ENCODE measurements at regions not wholly inside any gene's neighbourhood (a gene's known extent, or its start where the extent isn't known, plus 50 kb on each side); places are given as distances from the start of the nearest gene placed in this dataset.

DNA sequence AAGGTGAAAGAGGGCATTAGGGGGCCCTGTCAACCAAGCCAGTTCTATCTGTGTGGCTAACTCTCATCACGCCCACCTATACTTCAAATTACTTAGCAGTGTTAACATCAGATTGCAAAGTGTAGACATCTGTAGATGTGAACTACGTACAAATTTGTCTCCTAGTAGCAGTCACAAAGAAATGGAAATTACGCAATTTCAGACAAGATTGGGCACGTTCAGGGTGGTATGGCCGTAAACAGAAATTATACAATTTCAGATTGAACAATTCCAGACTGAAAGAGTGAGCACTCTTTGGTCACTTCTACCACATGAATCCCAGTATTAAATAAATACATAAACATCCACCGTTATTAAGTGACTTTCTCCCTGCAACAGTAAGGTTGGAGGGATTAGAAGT, 592.7 kb upstream of the PSMD7 start:
- Mint-ChIP-seq H3K4me1 (ENCODE audit: unreplicated experiment) (no peaks in the 10 kb centered on the region), H3K4me3 (no peak overlapping the region), H3K36me3 (no peaks in the 10 kb centered on the region), H3K27ac (no peak overlapping the region), H3K27me3 (no peaks in the 10 kb centered on the region), H3K9me3 (peaks cover 14% of the 10 kb centered on the region)
- TF ChIP-seq CTCF (conservative IDR thresholded peaks at IDR 0.05): no peak
- DNase-seq (ENCODE audit: extremely low spot score, unreplicated experiment): no peak

GRCh38 chr16:73697336-73697735, 599.3 kb upstream of the PSMD7 start:
- no peak for DNase-seq (ENCODE audit: extremely low spot score, unreplicated experiment)
- no peak for TF ChIP-seq CTCF (conservative IDR thresholded peaks at IDR 0.05)
- no peak overlapping the region for H3K4me3 Mint-ChIP-seq
- H3K4me1 Mint-ChIP-seq (ENCODE audit: unreplicated experiment): peaks cover 4% of the 10 kb centered on the region
- H3K9me3 Mint-ChIP-seq: peaks cover 4% of the 10 kb centered on the region
- no peaks in the 10 kb centered on the region for H3K36me3 Mint-ChIP-seq
- H3K27me3 Mint-ChIP-seq: no peaks in the 10 kb centered on the region
- no peak overlapping the region for H3K27ac Mint-ChIP-seq

- Mint-ChIP-seq H3K27me3 (no peaks in the 10 kb centered on the region), H3K9me3 (peaks cover 4% of the 10 kb centered on the region), H3K36me3 (no peaks in the 10 kb centered on the region), H3K4me1 (ENCODE audit: unreplicated experiment) (peaks cover 14% of the 10 kb centered on the region), H3K4me3 (no peak overlapping the region), H3K27ac (no peak overlapping the region)
- no peak for TF ChIP-seq CTCF (conservative IDR thresholded peaks at IDR 0.05)
- DNase-seq (ENCODE audit: extremely low spot score, unreplicated experiment): no peak
These were observed 603.8 kb upstream of the PSMD7 start for GRCh38 chr16:73692861-73693260.

DNA sequence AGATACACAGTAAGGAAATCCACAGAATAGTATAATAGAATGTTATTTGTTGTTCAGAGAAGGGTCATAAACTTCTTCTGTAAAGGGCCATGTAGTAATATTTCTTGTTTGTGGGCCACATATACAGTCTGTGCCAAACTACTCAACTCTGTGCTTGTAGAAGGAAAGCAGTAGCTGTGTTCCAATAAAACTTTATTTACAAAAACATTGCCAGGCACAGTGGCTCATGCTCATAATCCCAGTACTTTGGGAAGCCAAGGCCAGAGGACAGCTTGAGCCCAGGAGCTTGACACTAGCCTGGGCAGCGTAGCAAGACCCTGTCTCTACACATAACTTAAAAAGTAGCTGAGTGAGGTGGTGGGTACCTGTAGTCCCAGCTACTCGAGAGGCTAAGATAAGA, 612.8 kb upstream of the PSMD7 start:
- no peaks in the 10 kb centered on the region for H3K27me3 Mint-ChIP-seq
- no peaks in the 10 kb centered on the region for H3K36me3 Mint-ChIP-seq
- DNase-seq (ENCODE audit: extremely low spot score, unreplicated experiment): no peak
- H3K27ac Mint-ChIP-seq: no peak overlapping the region
- no peaks in the 10 kb centered on the region for H3K9me3 Mint-ChIP-seq
- H3K4me1 Mint-ChIP-seq (ENCODE audit: unreplicated experiment): no peaks in the 10 kb centered on the region
- no peak for TF ChIP-seq CTCF (conservative IDR thresholded peaks at IDR 0.05)
- H3K4me3 Mint-ChIP-seq: no peak overlapping the region

DNA sequence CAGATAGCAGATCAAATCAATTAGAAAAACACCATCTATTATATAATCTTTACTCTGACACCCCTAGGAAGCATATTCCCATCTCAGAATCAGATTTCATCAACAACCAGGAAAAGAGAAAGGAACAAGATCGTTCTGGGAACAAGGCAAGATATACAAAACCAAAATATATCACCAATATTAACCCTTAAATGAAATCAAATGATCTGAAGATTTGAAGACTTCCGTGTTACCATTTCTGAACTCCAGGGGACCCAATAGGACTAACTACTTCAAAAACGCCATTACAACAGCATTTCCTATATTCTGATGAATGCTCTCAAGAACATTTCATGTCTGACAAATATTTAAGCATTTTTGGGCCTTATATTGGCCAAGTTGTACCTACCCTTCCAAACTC, 624.2 kb upstream of the ZFHX3 start:
- Mint-ChIP-seq H3K4me1 (ENCODE audit: unreplicated experiment) (peaks cover 8% of the 10 kb centered on the region), H3K27ac (no peak overlapping the region), H3K9me3 (no peaks in the 10 kb centered on the region), H3K27me3 (peaks cover 7% of the 10 kb centered on the region), H3K36me3 (no peaks in the 10 kb centered on the region), H3K4me3 (no peak overlapping the region)
- TF ChIP-seq CTCF (conservative IDR thresholded peaks at IDR 0.05): peak; percentile 51
- no peak for DNase-seq (ENCODE audit: extremely low spot score, unreplicated experiment)
